Memory B cell (primary cell): ENCODE measurements at regions not wholly inside any gene's neighbourhood (a gene's known extent, or its start where the extent isn't known, plus 50 kb on each side); places are given as distances from the start of the nearest gene placed in this dataset.

Source experiments
- ATAC-seq: fragments of 150-1000 bp; cut with Tn5 transposase; 2 replicates; pipeline ENCODE4 v1.10.0; 2021; ENCODE audit warnings: low read depth, mild to moderate bottlenecking, moderate library complexity
- DNase-seq, 2 donors: peaks; one replicate each; pipeline ENCODE4 v3.0.0; 2022; ENCODE audit warnings: low spot score in 2 of 2
- H3K27ac Mint-ChIP-seq: one replicate; pipeline ENCODE4 v1.8.0; 2022; ENCODE audit warnings: mild to moderate bottlenecking, moderate library complexity, mixed read lengths
- H3K27me3 Mint-ChIP-seq: one replicate; pipeline ENCODE4 v1.8.0; 2022; ENCODE audit warnings: mixed read lengths
- H3K36me3 Mint-ChIP-seq: one replicate; pipeline ENCODE4 v1.8.0; 2022; ENCODE audit warnings: mild to moderate bottlenecking, mixed read lengths
- H3K4me1 Mint-ChIP-seq: one replicate; pipeline ENCODE4 v1.8.0; 2022; ENCODE audit warnings: mixed read lengths
- H3K4me3 Mint-ChIP-seq: one replicate; pipeline ENCODE4 v1.8.0; 2022; ENCODE audit warnings: mild to moderate bottlenecking, moderate library complexity, mixed read lengths
- H3K9me3 Mint-ChIP-seq: one replicate; pipeline ENCODE4 v1.8.0; 2022; ENCODE audit warnings: mixed read lengths

- Mint-ChIP-seq H3K9me3 (no peaks in the 10 kb centered on the region), H3K27ac (no peak overlapping the region), H3K27me3 (no peaks in the 10 kb centered on the region), H3K36me3 (no peaks in the 10 kb centered on the region), H3K4me1 (no peaks in the 10 kb centered on the region), H3K4me3 (no peak overlapping the region)
- ATAC-seq: no peak
- no peak for DNase-seq
These were observed 238.4 kb upstream of the LRIG3 start for GRCh38 chr12:59158681-59159080.

DNA sequence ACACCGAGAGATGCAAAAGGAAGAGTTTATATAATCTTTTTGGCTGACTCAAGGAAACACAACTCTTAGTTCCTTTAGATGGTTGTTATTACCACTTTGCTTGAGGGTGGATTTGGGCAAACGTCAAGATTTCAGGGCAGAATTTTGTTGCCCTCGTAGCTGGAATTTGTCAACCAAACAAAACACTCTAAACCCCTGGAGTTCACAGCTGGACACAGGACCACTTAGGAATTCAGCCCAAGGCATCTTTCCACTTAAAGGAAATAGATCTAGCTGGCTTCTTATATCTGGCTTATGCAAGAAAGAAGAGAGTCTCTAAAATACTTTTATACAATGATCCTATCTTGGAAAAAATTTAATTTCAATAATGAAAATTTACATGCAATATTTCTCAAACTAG is 237.8 kb upstream of the LRIG3 start:
- Mint-ChIP-seq H3K36me3 (no peaks in the 10 kb centered on the region), H3K9me3 (no peaks in the 10 kb centered on the region), H3K27ac (no peak overlapping the region)

GRCh38 chr12:59155448-59155847 is 235.1 kb upstream of the LRIG3 start:
- ATAC-seq: no peak
- H3K27ac Mint-ChIP-seq: no peak overlapping the region
- no peak overlapping the region for H3K4me3 Mint-ChIP-seq
- no peak for DNase-seq
- no peaks in the 10 kb centered on the region for H3K4me1 Mint-ChIP-seq
- no peaks in the 10 kb centered on the region for H3K36me3 Mint-ChIP-seq
- no peaks in the 10 kb centered on the region for H3K9me3 Mint-ChIP-seq
- no peaks in the 10 kb centered on the region for H3K27me3 Mint-ChIP-seq

More for the DNA sequence above, 237.8 kb upstream of the LRIG3 start:
- Mint-ChIP-seq H3K27me3 (no peaks in the 10 kb centered on the region), H3K4me1 (no peaks in the 10 kb centered on the region), H3K4me3 (no peak overlapping the region)
- ATAC-seq: no peak
- DNase-seq: no peak

GRCh38 chr12:59151243-59151642 is 230.9 kb upstream of the LRIG3 start:
- no peak for ATAC-seq
- H3K36me3 Mint-ChIP-seq: no peaks in the 10 kb centered on the region
- peaks cover 2% of the 10 kb centered on the region for H3K4me1 Mint-ChIP-seq
- H3K27ac Mint-ChIP-seq: no peak overlapping the region
- no peak for DNase-seq
- H3K9me3 Mint-ChIP-seq: peaks cover 2% of the 10 kb centered on the region
- H3K4me3 Mint-ChIP-seq: no peak overlapping the region
- H3K27me3 Mint-ChIP-seq: no peaks in the 10 kb centered on the region

DNA sequence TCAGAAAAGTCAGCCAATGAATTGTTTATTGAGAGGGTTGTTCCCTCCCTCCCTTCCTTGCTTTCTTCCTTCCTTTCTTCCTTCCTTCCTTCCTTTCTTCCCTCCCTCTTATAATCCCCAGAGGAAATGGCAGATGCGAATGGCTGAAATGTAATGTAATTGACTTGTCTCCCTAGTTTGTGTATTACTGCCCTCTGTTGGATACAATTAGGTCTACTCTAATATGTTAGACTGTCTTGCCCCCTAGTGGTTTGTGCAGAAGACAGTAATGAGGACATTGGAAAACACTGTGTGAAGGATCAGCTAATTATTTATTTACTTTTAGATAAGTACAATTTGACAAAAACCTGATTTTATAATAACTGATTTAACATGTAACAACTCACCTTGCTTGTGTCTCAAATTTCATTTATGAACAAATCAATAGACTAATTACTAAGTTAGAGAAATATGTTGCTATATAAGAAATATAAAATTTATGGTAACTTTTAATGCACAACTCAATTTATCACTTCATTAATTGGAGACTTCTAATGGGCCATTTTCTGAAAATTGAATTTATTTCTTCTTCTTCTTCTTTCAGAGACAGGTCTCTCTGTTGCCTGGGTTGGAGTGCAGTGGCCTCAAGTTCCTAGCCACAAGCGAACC is 229.8 kb upstream of the LRIG3 start:
- Mint-ChIP-seq H3K9me3 (peaks cover 2% of the 10 kb centered on the region), H3K4me3 (no peak overlapping the region), H3K4me1 (peaks cover 2% of the 10 kb centered on the region), H3K27me3 (no peaks in the 10 kb centered on the region), H3K27ac (no peak overlapping the region), H3K36me3 (no peaks in the 10 kb centered on the region)
- ATAC-seq: peak; percentile 53
- no peak for DNase-seq

GRCh38 chr12:59147791-59148190 is 227.5 kb upstream of the LRIG3 start:
- DNase-seq (no peak), ATAC-seq (no peak)
- H3K4me3 Mint-ChIP-seq: no peak overlapping the region
- peaks cover 2% of the 10 kb centered on the region for H3K4me1 Mint-ChIP-seq
- peaks cover 2% of the 10 kb centered on the region for H3K9me3 Mint-ChIP-seq
- H3K36me3 Mint-ChIP-seq: no peaks in the 10 kb centered on the region
- no peak overlapping the region for H3K27ac Mint-ChIP-seq
- no peaks in the 10 kb centered on the region for H3K27me3 Mint-ChIP-seq

DNA sequence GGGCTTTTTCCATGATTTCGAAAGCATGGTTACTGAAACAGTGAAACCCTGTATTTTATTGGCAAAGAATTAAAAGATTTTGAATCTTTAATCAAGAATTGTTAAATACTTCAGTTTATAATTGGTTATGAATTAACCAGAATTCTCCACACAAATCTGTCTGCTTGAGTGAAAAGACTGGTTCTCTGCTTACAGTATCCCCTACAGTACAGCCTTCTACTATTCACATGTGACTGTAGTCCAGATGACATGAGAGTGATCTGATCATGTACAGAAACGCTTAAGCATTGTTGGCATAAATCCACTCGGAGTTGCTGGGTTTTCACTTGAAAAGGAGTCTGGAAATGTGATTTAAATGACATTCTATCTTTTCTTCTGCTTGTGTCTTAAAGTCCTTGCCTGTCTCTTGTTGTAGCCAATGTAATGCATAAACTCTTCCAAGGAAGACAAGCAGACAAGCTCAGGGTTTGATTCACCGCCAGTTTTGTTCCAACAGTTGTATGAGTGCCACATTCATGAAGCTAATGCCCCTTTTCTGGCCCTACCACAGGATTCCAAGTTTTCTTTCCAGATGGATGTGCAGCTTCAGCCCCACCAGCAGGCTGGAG is 222.0 kb upstream of the LRIG3 start:
- Mint-ChIP-seq H3K27me3 (no peaks in the 10 kb centered on the region), H3K36me3 (no peaks in the 10 kb centered on the region), H3K9me3 (no peaks in the 10 kb centered on the region), H3K4me1 (no peaks in the 10 kb centered on the region), H3K4me3 (no peak overlapping the region), H3K27ac (no peak overlapping the region)
- no peak for DNase-seq
- ATAC-seq: no peak

DNA sequence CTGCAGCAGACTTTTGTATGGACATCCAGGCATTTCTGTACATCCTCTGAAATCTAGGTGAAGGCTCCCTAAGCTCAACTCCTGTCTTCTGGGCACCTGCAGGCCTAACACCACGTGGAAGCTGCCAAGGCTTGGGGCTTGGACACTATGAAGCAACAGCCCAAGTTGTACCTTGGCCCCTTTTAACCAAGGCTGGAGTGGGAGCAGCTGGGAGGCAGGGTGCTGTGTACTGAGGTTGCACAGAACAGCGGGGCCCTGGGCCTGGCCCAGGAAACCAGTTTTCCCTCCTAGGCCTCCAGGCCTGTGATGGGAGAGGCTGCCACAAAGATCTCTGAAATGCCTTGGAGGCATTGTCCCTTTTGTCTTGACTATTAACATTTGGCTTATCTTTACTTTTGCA is 214.4 kb upstream of the LRIG3 start:
- no peak for DNase-seq
- H3K27me3 Mint-ChIP-seq: no peaks in the 10 kb centered on the region
- H3K4me3 Mint-ChIP-seq: no peak overlapping the region
- ATAC-seq: no peak
- no peaks in the 10 kb centered on the region for H3K4me1 Mint-ChIP-seq
- H3K36me3 Mint-ChIP-seq: no peaks in the 10 kb centered on the region
- H3K27ac Mint-ChIP-seq: no peak overlapping the region
- peaks cover 3% of the 10 kb centered on the region for H3K9me3 Mint-ChIP-seq

DNA sequence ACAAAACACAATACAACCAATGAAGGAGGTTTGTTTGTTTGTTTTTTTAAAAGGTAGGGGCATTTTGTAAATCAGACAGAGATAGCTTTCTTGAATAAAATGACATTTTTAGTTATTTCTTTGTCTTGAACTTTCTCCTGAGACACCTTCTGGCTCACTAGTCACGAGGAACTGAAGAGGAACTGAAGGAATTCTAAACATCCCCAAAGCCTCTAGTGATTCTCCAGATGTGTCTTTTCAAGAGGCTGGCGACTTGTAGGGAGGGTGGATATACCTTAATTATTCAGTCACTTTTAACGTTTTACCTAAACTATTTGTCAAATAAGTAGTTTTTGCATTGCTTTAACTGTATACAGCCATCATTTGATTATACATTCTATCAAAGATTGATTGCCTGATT is 211.2 kb upstream of the LRIG3 start:
- ATAC-seq (no peak), DNase-seq (no peak)
- H3K4me1 Mint-ChIP-seq: no peaks in the 10 kb centered on the region
- no peak overlapping the region for H3K27ac Mint-ChIP-seq
- H3K36me3 Mint-ChIP-seq: no peaks in the 10 kb centered on the region
- H3K27me3 Mint-ChIP-seq: no peaks in the 10 kb centered on the region
- peaks cover 7% of the 10 kb centered on the region for H3K9me3 Mint-ChIP-seq
- no peak overlapping the region for H3K4me3 Mint-ChIP-seq

- H3K36me3 Mint-ChIP-seq: no peaks in the 10 kb centered on the region
- ATAC-seq (no peak), DNase-seq (no peak)
- H3K4me3 Mint-ChIP-seq: no peak overlapping the region
- no peak overlapping the region for H3K27ac Mint-ChIP-seq
- peaks cover 5% of the 10 kb centered on the region for H3K9me3 Mint-ChIP-seq
- no peaks in the 10 kb centered on the region for H3K4me1 Mint-ChIP-seq
- no peaks in the 10 kb centered on the region for H3K27me3 Mint-ChIP-seq
These were observed 202.5 kb upstream of the LRIG3 start for GRCh38 chr12:59122784-59123183.

- no peak overlapping the region for H3K27ac Mint-ChIP-seq
- no peaks in the 10 kb centered on the region for H3K27me3 Mint-ChIP-seq
- no peak for ATAC-seq
- H3K4me1 Mint-ChIP-seq: no peaks in the 10 kb centered on the region
- H3K4me3 Mint-ChIP-seq: no peak overlapping the region
- no peak for DNase-seq
- H3K36me3 Mint-ChIP-seq: no peaks in the 10 kb centered on the region
- H3K9me3 Mint-ChIP-seq: peaks cover 3% of the 10 kb centered on the region
These were observed 201.1 kb upstream of the LRIG3 start for GRCh38 chr12:59121451-59121850.

- no peaks in the 10 kb centered on the region for H3K4me1 Mint-ChIP-seq
- H3K4me3 Mint-ChIP-seq: no peak overlapping the region
- H3K36me3 Mint-ChIP-seq: no peaks in the 10 kb centered on the region
- no peaks in the 10 kb centered on the region for H3K27me3 Mint-ChIP-seq
- peaks cover 1% of the 10 kb centered on the region for H3K9me3 Mint-ChIP-seq
- H3K27ac Mint-ChIP-seq: no peak overlapping the region
- ATAC-seq (no peak), DNase-seq (no peak)
These were observed 199.4 kb upstream of the LRIG3 start for GRCh38 chr12:59119676-59120075.

GRCh38 chr12:59118356-59118755 is 198.1 kb upstream of the LRIG3 start:
- Mint-ChIP-seq H3K9me3 (peaks cover 1% of the 10 kb centered on the region), H3K27ac (no peak overlapping the region)

GRCh38 chr12:59115995-59116394 is 195.7 kb upstream of the LRIG3 start:
- Mint-ChIP-seq H3K4me1 (no peaks in the 10 kb centered on the region), H3K36me3 (no peaks in the 10 kb centered on the region), H3K27ac (no peak overlapping the region)

More at GRCh38 chr12:59118356-59118755, 198.1 kb upstream of the LRIG3 start:
- H3K4me3 Mint-ChIP-seq: no peak overlapping the region
- ATAC-seq (no peak), DNase-seq (no peak)
- no peaks in the 10 kb centered on the region for H3K4me1 Mint-ChIP-seq
- H3K27me3 Mint-ChIP-seq: no peaks in the 10 kb centered on the region
- H3K36me3 Mint-ChIP-seq: no peaks in the 10 kb centered on the region

DNA sequence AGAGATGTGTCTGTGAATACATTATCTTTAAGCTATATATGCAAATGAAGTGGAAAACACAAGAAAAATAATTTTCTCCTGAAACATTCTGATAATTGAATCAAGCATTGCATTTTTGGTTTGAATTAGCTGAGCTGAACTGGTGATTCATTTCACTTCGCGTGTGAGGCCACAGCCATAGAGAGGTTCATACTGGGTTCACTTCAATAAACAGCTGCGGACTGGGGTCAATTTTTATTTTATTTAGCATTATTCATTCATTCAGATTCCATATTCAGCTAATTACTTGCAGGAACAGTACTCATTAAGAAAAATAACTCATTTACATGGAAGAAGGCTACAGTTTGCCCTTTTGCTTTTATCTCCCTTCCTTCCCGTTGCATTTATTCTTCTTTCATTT is 195.2 kb upstream of the LRIG3 start:
- Mint-ChIP-seq H3K4me1 (no peaks in the 10 kb centered on the region), H3K9me3 (peaks cover 1% of the 10 kb centered on the region), H3K4me3 (no peak overlapping the region), H3K27me3 (no peaks in the 10 kb centered on the region), H3K36me3 (no peaks in the 10 kb centered on the region), H3K27ac (no peak overlapping the region)
- ATAC-seq (no peak), DNase-seq (no peak)

More at GRCh38 chr12:59115995-59116394, 195.7 kb upstream of the LRIG3 start:
- ATAC-seq (no peak), DNase-seq (no peak)
- peaks cover 1% of the 10 kb centered on the region for H3K9me3 Mint-ChIP-seq
- H3K4me3 Mint-ChIP-seq: no peak overlapping the region
- H3K27me3 Mint-ChIP-seq: no peaks in the 10 kb centered on the region
